NCI-H69 (cell line): ENCODE measurements at regions not wholly inside any gene's neighbourhood (a gene's known extent, or its start where the extent isn't known, plus 50 kb on each side); places are given as distances from the start of the nearest gene placed in this dataset.
A peak's percentile ranks its signal among the peaks of the same experiment; 100 is the strongest.
"Not testable (repeated sequence)": the region's sequence is repeated elsewhere in the genome, so short reads cannot be mapped to it uniquely, and the experiment has no call there.

Experiments
- DNase-seq: peaks from one replicate; lab custom pipeline; 2025; lab: John Stamatoyannopoulos, UW

DNA sequence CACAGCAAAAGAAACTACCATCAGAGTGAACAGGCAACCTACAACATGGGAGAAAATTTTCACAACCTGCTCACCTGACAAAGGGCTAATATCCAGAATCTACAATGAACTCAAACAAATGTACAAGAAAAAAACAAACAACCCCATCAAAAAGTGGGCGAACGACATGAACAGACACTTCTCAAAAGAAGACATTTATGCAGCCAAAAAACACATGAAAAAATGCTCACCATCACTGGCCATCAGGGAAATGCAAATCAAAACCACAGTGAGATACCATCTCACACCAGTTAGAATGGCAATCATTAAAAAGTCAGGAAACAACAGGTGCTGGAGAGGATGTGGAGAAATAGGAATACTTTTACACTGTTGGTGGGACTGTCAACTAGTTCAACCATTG is 207.8 kb downstream of the USP6NL start:
- not testable (repeated sequence) for DNase-seq

DNA sequence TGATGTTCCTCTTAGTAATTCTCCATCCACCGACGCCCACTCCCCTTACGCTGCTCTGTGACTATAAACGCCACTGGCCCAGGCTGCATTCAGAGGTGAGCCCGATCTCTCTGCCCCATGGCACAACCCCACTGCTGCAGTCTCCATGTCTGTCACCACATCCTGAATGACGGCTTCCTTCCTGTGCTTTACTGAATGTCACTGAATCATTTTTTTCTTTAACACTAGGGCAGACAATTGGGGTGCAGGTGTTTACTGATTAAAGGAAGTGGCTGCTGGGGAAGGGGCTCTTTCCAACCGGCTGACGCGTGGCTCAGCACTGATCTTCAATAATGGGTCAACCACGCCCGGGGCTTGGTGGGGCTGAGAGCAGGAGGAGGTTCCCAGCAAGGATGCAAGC is 208.3 kb downstream of the USP6NL start:
- DNase-seq: no peak

DNA sequence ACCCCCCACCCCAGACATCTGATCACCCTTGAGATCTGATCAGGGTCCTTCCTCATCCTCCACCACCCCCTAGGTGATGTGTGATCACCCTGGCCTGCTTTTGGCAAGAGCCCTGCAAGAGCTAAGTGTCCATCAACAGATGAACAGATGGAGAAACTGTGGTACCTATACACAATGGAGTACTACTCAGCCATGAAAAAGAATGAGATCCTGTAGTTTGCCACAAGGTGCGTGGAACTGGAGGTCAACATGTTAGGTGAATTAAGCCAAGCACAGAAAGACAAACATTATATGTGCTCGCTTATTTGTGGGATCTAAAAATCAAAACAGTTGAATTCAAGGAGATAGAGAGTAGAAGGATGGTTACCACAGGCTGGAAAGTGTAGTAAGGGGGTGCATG is 209.1 kb downstream of the USP6NL start:
- DNase-seq: no peak

DNA sequence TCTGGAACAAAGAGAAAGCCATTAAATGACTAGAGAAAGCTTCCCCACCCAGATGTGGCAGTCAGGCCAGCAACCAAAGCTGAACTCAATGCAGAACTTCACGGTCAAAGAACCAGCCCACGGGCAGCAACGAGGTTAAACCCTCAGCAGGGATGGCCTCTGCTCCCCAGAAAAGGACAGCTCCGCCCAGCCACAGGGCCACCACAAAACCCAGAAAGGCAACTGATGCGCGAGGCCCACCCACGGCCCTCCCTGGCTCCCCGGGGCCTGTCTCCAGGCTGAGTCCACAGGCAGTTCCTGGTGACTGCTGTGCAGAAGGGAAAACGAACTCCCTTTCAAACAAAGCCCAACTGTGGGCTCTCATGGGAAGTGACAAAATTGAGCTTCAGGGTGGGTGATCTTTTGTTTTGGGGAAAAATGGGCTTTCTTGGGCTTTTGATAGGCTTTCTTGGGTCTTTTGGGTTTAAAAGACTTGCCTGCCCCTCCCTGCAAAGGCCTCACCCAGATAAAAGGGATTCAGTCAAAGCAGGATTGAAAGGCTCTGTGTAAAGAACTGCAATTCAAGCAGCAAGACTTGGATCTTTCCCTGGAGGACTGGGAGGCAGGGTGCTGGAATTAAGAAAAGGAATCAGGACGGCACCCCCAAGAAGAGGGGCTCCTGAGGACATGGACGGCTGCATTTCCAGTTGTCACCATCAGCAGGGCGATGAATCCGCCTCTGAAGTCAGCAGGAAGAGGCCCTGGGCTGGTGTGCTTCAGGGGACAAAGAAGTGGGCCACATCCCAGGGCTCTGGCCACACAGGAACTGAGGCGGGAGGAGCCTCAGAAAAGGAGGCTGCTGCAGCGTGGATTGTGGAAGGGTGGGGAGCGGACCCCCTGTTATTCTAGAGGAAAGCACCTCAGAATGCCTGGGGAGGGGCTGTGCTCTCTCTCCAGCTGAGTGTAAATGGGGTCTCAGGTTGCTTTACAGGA is 209.9 kb downstream of the USP6NL start:
- DNase-seq: no peak

- no peak for DNase-seq
Measured at GRCh38 chr10:11397980-11398580, 213.4 kb downstream of the USP6NL start.

GRCh38 chr10:11397077-11397965 is 214.1 kb downstream of the USP6NL start:
- peak; percentile 2 for DNase-seq

- no peak for DNase-seq
Measured at GRCh38 chr10:11396311-11396955, 215.0 kb downstream of the USP6NL start.

DNA sequence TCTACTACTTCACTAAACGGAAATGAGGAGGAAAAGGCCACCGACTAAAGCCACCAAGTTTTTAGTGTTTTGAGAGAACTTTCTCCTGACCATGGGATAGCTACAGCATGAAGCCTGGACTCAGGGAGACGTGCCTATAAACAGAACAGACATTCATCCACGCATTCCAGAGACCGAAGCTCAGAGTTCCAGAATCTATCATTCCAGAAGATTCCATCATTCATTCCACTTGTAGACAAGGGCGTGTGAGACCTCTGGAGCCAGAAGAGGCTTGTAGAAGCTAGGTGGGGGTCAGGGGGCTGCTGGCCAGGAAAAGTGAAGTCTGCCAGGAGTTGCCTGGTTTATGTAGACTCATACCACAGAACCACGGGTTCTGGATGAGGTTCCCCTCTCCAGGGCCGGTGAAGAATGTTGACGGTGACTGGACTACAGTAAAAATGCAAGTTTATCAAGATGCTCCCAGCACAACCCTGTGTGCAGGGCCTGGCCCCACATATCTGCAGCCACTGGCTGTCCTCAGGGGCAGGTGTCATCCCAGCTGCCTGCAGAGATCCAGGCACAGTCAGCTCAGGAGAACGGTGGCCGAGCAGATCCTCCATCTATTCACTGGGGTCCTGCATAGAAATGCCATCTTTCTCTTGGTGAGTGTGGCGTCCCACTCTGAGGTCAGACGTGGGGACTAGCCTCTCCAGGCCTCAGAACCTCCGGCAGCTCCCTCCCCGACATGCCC is 215.7 kb downstream of the USP6NL start:
- no peak for DNase-seq

GRCh38 chr10:11395161-11395560 is 216.3 kb downstream of the USP6NL start:
- no peak for DNase-seq

DNA sequence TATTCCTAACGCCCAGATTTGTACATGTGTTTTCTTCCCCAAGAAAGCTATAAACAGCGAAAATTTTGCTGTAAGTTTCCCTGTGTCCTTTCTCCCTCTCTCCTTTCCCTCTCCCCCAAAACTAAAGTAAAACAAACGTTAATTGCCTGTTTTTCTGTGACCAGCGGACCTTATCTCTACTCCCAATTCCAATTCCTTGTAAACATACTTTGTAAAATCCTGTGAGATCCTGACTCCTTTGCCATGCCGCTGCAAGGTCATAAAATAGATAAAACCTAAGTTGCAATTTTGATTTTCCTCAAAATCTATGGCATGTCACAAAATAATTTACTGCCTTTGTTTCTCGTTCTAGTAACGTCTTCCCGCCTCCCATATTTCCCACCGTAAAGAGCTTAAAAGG is 217.6 kb downstream of the USP6NL start:
- no peak for DNase-seq

GRCh38 chr10:11392776-11393175 is 218.7 kb downstream of the USP6NL start:
- no peak for DNase-seq

GRCh38 chr10:11388996-11389395 is 222.5 kb downstream of the USP6NL start:
- no peak for DNase-seq

GRCh38 chr10:11387551-11388222 is 223.8 kb downstream of the USP6NL start:
- peak; percentile 29 for DNase-seq

GRCh38 chr10:11387044-11387443 is 224.4 kb downstream of the USP6NL start:
- DNase-seq: no peak
